Stomach (tissue), 4 donors: ENCODE measurements at regions not wholly inside any gene's neighbourhood (a gene's known extent, or its start where the extent isn't known, plus 50 kb on each side); places are given as distances from the start of the nearest gene placed in this dataset.

ENCODE experiments used
- EP300 ChIP-seq: sonication (generic); formaldehyde crosslinking; IDR thresholded peaks from one replicate; pipeline ENCODE4 v1.6.1; 2017; ENCODE audit warnings: antibody characterized with exemption
- POLR2A ChIP-seq, 4 donors: fragments of 450-650 bp; IDR thresholded peaks; one replicate each; pipeline ENCODE4 v1.6.1; 2016; ENCODE audit warnings: antibody characterized with exemption in 4 of 4, control low read depth in 2 of 4, mild to moderate bottlenecking in 1 of 4, moderate library complexity in 1 of 4
- POLR2AphosphoS5 ChIP-seq, 3 donors: sonication (generic); formaldehyde crosslinking; IDR thresholded peaks; one replicate each; pipeline ENCODE4 v1.6.1; 2016; ENCODE audit warnings: antibody characterized with exemption in 3 of 3
- TF ChIP-seq, protein P1 (sequence below), 7 experiments: fragments of 450-650 bp in 4 of 7; fragments of 200-600 bp in 3 of 7; sonication (generic) in 3 of 7; IDR thresholded peaks; one replicate each; pipeline ENCODE4 v1.5.1; 2016 to 2019; ENCODE audit warnings: antibody characterized with exemption in 7 of 7, control low read depth in 2 of 7, mild to moderate bottlenecking in 1 of 7

DNA sequence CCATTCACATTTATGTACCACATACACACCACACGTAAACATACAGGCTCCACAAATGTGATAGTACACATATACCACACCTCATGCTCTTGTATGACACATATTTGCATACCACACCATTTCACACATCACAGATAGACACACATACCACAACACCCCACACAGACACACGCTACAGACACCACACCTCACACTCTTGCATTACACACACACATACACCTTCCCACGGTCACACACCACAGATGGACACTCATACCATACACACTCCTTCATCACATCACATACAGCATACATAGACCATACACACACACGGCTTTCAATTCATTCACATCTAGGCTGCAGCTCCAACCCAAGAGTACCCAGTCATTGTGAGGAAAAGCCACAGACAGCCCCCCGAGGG, 222.5 kb upstream of the RPL34 start:
- TF ChIP-seq, protein P1, sequence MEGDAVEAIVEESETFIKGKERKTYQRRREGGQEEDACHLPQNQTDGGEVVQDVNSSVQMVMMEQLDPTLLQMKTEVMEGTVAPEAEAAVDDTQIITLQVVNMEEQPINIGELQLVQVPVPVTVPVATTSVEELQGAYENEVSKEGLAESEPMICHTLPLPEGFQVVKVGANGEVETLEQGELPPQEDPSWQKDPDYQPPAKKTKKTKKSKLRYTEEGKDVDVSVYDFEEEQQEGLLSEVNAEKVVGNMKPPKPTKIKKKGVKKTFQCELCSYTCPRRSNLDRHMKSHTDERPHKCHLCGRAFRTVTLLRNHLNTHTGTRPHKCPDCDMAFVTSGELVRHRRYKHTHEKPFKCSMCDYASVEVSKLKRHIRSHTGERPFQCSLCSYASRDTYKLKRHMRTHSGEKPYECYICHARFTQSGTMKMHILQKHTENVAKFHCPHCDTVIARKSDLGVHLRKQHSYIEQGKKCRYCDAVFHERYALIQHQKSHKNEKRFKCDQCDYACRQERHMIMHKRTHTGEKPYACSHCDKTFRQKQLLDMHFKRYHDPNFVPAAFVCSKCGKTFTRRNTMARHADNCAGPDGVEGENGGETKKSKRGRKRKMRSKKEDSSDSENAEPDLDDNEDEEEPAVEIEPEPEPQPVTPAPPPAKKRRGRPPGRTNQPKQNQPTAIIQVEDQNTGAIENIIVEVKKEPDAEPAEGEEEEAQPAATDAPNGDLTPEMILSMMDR (IDR thresholded peaks at IDR 0.05), result no peak
- TF ChIP-seq POLR2A (IDR thresholded peaks at IDR 0.05) (no peak), POLR2AphosphoS5 (IDR thresholded peaks at IDR 0.05) (no peak), EP300 (no peak)
